ENCODE measurements at regions not wholly inside any gene's neighbourhood (a gene's known extent, or its start where the extent isn't known, plus 50 kb on each side); places are given as distances from the start of the nearest gene placed in this dataset.
"Not testable (repeated sequence)": the region's sequence is repeated elsewhere in the genome, so short reads cannot be mapped to it uniquely, and the experiment has no call there.

GRCh38 chr2:18312818-18313217 lies 247.6 kb downstream of the RDH14 start:
- DNase-seq (ENCODE audit: low spot score) = no peak

- no peak for DNase-seq (ENCODE audit: low spot score)
Measured at GRCh38 chr2:18311420-18312195, 248.8 kb downstream of the RDH14 start.

- no peak for DNase-seq (ENCODE audit: low spot score)
Measured at GRCh38 chr2:18309627-18310026, 250.8 kb downstream of the RDH14 start.

- DNase-seq (ENCODE audit: low spot score) = no peak
Measured at GRCh38 chr2:18309188-18309587, 251.3 kb downstream of the RDH14 start.

- no peak for DNase-seq (ENCODE audit: low spot score)
Measured at GRCh38 chr2:18304849-18305248, 255.6 kb downstream of the RDH14 start.

- DNase-seq (ENCODE audit: low spot score) = no peak
Measured at GRCh38 chr2:18301421-18302139, 258.9 kb downstream of the RDH14 start.

GRCh38 chr2:18299423-18300212 lies 260.8 kb downstream of the RDH14 start:
- peak; percentile 76 for DNase-seq (ENCODE audit: low spot score)

GRCh38 chr2:18297534-18298058 lies 262.9 kb downstream of the RDH14 start:
- DNase-seq (ENCODE audit: low spot score) = no peak

- DNase-seq (ENCODE audit: low spot score) = no peak
Measured at GRCh38 chr2:18290386-18290785, 270.1 kb downstream of the RDH14 start.

GRCh38 chr2:18286897-18287296 lies 273.6 kb downstream of the RDH14 start:
- DNase-seq (ENCODE audit: low spot score) = no peak

GRCh38 chr2:18284331-18284730 lies 276.1 kb downstream of the RDH14 start:
- DNase-seq (ENCODE audit: low spot score) = no peak

GRCh38 chr2:18282026-18282425 lies 278.4 kb downstream of the RDH14 start:
- DNase-seq (ENCODE audit: low spot score) = no peak

GRCh38 chr2:18276583-18277075 lies 283.8 kb downstream of the RDH14 start:
- DNase-seq (ENCODE audit: low spot score) = no peak

GRCh38 chr2:18273205-18273604 lies 287.2 kb downstream of the RDH14 start:
- DNase-seq (ENCODE audit: low spot score) = no peak

GRCh38 chr2:18272148-18272494 lies 288.3 kb downstream of the RDH14 start:
- no peak for DNase-seq (ENCODE audit: low spot score)

GRCh38 chr2:18271370-18272147 lies 288.9 kb downstream of the RDH14 start:
- no peak for DNase-seq (ENCODE audit: low spot score)

GRCh38 chr2:18268400-18268799 lies 292.1 kb downstream of the RDH14 start:
- no peak for DNase-seq (ENCODE audit: low spot score)

- no peak for DNase-seq (ENCODE audit: low spot score)
Measured at GRCh38 chr2:18267501-18267900, 293.0 kb downstream of the RDH14 start.

- not testable (repeated sequence) for DNase-seq (ENCODE audit: low spot score)
Measured at GRCh38 chr2:18266699-18267098, 293.8 kb downstream of the RDH14 start.

- no peak for DNase-seq (ENCODE audit: low spot score)
Measured at GRCh38 chr2:18265614-18266586, 294.6 kb downstream of the RDH14 start.
